ENCODE measurements at regions not wholly inside any gene's neighbourhood (a gene's known extent, or its start where the extent isn't known, plus 50 kb on each side); places are given as distances from the start of the nearest gene placed in this dataset.

DNA sequence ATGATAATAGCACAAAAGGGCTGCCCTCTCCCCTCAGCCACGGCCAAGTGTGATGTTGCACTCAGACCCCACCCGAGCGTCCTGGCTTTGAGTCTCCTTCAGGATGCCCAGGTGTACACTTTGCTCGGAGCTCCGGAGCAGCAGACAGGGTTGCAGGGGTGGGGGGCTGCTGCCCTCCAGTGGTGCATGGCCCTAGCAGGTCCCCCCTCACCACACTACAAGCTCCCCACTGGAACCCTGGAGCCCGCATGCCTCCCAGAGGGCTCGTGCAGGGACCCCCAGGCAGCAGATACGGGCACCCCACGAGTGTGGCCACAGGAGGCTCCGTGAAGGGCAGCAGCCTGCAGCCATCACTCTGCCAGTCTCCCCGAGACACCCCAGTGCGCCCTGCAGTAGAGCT is 69.9 kb upstream of the C14orf180 start:
- no peak for DNase-seq (ENCODE audit: low read depth)

DNA sequence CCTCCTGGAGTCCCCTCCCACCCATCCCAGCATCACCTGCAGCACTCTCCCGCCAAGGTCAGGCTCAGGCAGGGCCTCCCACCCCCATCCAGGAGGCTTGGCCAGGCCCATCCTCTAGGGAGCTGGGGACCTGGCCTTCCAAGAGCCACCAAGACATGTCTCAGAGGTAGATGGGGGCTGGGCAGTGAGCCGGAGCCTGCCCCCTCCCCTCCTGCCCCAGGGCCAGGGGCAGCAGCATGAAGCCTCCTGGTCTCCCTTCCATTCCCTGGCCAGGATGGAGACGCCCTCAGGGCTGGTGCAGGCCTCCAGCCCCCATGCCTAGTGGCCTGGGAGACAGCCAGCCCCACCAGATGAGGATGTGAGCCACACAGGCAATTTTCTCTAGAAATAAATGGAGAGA is 69.3 kb upstream of the C14orf180 start:
- DNase-seq (ENCODE audit: low read depth), result no peak

DNA sequence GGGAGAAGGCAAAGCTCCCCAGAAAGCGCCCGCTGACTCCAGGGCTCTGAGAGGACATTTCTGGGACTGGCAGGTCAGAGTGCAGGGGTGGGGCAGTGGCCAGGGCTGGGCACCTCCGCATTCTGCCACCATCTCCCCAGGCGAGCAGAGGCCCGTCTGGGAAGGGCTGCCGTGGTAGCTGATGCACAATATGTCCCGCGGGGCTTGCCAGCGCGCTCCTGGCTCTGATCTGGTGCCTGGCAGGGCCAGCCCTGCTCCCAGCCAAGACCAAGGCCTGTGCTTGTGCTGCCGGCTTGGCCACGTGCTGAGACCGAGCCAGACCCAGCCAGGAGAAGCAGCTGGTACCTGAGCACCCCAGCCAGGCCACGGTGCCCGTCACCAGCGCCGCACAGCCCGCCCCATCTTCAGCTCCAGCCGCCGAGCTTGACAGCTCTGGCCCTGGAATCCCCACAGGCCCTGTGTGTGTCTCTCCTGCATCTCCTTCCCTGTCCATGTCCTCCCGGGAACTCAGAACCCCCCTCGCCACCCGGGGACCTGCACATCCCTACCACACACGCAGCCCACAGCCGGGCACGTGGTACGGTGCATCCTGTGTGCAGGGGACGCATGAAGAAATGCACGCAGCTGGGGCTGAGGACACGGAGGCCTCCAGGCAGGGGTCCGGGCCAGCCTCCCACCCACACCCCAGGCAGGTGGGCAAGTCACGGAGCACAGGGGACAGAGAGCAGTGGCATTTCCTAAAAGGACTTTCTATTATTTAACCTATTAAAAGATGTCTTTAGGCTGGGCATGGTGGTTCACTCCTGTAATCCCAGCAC is 68.6 kb upstream of the C14orf180 start:
- no peak for DNase-seq (ENCODE audit: low read depth)

DNA sequence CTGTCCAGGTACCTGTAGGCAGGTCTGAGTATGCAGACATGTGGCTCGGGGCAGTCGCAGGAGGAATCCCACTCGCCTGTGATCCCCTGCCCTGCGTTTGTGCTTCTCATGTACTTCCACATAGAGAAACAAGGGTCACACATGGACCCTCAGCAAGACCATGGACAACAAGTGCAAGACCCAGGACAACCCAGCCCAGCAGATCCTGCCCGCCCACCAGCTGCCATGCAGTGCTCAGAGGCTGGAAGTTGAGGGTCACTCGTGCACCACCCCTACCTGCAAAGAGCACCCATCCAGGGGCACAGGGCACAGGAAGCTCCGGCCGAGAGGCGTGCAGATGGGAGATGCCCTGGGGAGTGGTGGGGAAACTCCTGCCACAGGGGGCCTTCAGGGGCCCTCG is 67.5 kb upstream of the C14orf180 start:
- no peak for DNase-seq (ENCODE audit: low read depth)

DNA sequence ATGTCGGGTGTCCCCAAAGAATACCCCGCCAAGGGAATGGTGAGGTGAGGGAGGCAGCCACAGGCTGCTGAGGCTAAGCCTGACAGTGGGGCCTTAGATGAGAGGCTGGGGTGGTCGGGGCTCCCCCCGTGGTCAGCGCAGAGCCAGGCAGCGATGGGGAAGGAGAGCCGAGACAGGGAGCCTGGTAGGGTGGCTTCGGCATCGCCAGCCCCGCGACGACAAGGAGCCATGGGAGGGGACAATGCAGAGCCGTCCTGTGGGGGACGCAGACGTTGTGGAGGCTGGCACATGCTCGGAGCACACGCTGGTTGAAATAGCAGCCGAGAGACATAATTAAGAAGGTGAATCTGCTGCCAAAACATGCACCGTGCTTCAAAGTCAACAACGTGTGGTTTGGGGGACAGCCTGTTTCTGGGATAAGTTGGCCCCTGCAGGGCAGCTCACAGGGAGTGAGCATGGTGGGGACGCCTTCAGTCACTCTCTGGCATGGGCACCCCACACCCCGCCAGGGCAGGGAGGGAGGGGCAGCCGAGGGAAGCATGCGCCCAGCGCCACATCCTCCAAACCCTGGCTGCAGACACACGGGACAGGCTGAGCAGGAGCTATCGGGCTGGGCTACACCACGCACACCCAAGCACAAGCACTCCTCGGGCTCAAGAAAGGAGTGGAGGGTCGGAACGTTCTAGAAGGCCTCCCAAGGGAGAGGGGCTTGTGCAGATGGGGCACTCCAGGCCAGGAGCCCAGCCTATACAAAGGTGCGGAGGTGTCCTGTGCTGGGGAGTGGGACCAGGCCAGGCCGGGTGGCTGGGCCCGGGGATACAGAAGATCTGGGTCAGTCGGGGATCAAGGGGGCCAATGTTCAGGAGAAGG is 66.6 kb upstream of the C14orf180 start:
- DNase-seq (ENCODE audit: low read depth), result no peak

DNA sequence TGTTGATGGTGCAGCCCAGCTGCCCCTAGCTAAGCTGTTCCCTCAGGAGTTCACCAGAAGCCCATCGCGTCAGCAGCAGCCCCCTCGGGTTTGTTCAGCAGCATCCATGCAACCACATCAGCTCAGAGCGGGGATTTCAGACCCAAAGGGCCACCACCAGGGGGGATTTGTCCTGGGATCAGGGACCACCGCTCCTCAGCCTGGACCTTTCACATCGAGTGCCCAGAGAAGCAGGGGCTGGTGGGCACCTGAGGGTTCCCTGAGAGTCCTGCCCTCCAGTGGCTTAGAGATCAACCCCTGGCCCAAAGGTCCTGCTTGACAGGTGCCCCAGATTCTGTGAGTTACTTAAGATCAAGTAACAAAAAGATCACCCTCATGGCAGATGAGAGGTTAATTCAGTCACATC is 65.9 kb upstream of the C14orf180 start:
- DNase-seq (ENCODE audit: low read depth), result no peak

DNA sequence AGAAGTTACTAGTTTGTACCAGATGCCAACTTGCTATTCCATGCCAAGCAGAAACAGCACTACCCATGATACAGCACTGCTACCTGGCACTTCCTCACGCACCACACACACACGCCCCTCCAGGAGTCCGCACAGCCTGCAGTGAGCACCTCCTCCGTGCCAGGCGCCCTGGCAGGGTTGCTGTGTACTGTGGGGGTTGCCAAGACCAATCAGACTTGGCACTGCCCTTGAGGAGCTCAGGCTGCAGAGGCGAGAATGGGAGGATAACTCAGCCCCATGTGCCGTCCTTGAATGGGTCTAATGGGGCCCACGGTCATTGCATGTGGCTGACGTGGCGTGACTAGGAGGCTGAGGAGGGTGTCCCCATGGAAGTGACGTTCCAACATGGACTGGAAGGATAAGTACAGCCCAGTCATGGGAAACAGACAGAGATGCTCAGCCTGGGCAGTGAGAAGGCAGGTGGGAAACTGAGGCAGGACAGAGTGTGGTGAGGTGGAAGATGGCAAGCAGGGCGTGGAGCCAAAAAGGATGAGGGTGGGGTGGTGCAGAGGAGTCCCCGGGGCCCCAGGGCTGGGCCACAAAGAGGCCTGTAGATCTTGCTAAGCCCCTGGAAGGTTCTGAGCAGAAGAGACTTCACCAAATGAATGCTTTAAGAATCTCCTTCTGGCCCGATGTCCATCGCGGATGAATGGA is 65.3 kb upstream of the C14orf180 start:
- no peak for DNase-seq (ENCODE audit: low read depth)

DNA sequence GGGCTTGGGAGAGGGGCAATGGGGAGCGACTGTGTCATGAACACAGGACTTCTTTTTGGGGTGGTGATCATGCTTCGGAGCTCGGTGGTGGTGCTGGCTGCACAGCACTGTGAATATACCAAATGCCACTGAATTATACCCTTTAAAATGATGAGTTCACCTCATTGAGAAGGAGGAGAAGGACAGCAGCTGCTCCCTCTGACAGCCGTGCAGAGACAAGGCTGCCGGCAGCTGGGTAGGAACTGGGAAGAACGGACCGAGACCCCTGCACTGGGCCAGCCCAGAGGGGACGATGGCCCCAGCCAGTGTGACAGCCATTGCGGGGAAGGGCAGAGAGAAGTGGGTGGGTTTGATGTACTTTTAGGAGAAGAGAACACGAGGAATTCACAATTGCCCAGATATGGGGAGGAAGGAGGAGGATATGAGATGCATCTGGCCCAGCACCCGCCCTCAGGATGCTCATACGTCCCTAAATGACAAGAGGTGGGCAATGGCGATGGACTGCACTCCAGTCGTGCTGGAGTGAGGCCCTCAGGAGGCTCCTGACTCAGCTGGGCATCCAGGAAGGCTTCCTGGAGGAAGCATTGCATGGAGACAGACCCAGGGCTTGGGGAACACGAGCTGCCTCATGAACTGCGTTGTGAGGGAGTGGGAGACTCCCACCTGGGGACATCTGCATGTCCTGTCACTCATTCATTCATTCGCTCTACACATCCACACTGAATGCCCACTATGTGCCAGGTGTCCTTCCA is 64.3 kb upstream of the C14orf180 start:
- no peak for DNase-seq (ENCODE audit: low read depth)

DNA sequence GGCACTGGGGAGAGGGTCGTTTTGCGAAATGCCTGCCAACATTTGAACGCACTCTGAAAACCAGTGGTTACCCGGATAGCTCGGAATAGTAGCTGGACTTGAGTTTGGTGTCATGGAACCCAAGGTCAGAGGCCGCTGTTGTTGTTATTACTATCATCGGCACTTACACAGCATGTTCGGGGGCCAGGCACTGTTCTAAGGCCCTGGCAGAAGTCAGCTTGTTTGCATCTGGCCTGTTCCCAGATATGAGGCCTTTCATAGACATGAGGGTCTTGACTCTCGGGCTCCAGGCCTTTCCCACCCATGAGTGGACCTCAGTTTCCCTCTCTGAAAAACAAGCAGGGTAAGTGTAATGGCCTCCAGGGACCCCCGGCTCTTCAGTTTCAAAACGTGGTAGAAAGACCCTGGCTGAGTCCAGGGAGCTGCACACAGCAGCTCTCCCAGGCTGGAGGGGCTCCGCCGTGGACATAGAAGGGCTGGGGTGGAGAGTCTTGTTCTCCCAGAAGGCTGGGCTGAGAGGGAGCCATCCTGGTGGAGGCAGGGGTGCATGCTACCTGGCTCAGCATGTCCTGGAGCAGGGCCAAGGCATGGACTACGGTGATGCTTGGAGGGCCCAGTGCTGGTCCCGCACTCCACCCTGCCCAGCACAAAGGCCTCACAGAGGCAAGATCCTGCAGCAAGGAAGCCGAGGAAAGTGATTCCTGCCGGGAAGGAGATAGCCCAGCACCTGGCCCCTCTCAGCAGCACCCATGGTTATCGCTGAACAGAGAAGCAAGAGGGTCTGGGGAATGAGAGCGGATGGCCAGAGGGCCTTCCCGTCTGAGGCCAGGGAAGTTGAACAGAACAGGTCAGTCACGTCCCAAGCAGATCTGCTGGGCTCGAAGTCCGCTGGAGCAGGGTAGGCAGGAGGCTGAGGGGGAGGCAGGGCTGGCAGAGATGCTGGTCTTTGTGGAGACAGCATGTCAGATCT is 63.5 kb upstream of the C14orf180 start:
- DNase-seq (ENCODE audit: low read depth), result no peak

DNA sequence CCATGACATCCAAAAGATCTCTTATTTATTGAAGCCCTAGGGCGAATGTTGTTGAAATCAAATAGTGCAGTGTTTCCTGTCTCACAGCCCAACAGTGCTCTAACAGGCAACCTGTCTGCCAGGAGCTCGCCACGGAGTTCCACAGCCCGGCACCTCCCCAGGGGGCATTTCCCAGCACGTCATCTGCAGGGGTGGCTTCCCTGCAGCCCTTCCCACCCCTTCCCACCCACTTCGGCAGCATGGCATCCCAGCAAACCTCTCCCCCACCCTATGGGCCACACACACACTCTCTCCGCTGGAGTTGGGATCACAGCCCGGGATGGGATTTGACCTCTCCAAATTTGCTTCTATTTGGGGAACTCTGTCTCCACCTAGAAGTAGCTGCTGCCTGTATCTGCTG is 62.7 kb upstream of the C14orf180 start:
- no peak for DNase-seq (ENCODE audit: low read depth)

DNA sequence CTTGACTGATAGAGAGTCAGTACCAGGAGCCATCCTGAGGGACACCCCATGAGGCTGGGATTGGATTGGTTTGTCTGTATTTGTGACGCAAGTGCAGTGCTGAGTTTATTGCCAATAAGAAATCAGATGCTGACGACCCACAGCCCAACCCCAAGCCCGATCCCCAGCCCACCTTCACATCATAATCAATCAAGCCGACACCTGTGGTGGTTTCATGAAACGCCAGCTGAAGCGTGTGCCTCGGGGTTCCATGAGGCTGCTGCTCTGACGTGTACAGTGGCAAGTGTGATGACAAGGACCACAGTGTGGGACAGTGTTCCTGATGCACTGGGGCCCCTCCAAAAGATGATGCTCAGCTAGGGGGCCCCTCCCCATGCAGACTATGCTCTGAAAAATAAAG is 62.1 kb upstream of the C14orf180 start:
- DNase-seq (ENCODE audit: low read depth), result no peak

DNA sequence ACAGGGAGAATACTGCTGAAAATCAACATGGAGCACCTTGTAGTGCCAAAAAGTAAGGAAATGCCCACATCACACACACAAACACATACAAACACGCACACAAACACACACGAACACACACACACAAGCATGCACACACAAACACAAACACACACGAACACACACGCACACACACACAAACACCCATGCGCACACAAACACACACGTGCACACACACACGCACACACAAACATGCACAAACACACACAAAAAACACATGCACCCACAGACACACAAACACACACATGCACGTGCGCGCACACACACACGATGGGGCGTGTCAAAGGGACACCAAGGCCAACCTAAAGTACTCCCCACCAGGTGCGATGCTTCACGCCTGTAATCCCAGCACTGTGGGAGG is 61.7 kb upstream of the C14orf180 start:
- no peak for DNase-seq (ENCODE audit: low read depth)

DNA sequence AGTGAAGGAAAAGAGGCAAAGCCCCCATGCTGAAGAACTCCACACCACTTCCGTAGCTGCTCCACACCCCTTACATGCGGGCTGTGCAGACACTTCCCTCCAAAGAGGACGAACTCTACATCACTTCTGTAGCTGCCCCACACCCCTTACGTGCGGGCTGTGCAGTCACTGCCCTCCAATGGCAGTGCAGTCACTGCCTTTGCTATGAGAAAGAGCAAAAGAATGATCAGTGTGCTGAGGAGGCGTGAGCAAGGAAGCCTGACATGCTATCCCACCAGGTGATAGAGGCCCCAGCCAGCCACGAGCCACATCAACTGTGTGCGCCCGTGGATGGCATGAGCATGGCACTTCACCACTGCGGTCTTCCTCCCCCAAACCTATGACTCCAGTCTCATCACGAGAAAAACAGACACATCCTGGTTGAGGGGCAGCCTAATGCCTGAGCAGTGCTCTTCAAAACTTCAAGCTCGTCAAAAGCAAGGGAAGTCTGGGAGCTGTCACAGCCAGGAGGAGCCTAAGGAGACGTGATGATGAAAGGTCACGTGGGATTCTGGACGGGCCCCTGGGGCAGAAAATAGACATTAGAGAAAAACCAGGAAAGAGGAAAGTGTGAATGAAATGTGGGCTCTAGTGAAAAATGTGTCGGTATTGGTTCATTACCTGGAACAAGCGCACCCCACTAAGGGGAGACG is 60.8 kb upstream of the C14orf180 start:
- DNase-seq (ENCODE audit: low read depth), result no peak

DNA sequence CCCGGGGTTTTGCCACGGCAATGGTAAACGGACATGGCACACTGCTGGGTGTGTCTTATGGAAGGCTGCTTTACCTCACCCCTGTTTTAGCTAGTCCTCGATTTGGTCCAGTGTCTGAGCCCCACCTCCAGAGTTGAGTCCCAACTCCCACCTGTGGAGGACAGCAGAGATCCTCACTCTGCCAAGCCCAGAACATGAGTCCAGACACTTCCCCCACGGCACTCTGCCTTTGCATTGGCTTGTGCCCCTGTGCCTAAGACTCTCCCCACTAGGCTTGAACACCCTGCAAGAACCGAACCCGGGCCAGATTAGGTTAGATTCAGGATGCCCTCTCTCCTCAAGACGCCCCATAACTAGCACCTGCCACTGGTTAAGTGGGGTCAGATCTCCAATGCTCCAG is 59.8 kb upstream of the C14orf180 start:
- DNase-seq (ENCODE audit: low read depth), result no peak

DNA sequence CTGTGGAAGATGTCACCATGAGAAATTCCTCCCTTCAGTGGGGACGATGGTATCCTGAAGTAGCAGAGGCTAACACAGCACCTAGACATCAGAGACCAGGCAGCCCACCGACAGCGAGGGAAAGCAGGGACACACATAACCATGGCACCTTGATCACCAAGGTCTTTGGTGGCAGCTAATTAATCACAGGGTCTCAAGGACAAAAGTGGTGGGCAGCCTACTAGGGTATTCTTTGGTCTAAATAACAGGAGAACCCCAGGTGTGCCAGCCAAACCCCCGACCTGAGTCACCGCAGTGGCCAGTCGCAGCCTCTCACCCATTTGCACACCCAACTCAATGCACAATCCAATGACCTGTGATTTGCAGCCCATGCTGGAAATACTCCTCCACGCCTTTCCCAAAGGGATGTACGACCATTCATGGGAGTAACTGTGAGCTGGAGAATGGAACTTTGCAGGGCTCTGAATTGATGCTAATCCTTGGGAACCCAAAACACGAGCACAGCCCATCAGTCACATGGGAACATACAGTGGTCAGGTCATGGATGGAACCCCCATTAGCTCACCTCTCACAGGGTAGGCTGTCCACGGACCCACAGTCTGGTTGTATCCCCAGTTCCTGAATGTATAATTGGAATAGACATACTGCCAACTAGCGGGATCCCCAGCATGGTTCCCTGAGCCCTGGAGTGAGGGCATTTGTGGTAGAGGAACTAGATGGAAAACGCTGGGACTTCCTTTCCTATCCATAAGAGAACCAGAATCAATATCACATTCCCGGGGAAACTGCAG is 58.7 kb upstream of the C14orf180 start:
- DNase-seq (ENCODE audit: low read depth), result no peak

DNA sequence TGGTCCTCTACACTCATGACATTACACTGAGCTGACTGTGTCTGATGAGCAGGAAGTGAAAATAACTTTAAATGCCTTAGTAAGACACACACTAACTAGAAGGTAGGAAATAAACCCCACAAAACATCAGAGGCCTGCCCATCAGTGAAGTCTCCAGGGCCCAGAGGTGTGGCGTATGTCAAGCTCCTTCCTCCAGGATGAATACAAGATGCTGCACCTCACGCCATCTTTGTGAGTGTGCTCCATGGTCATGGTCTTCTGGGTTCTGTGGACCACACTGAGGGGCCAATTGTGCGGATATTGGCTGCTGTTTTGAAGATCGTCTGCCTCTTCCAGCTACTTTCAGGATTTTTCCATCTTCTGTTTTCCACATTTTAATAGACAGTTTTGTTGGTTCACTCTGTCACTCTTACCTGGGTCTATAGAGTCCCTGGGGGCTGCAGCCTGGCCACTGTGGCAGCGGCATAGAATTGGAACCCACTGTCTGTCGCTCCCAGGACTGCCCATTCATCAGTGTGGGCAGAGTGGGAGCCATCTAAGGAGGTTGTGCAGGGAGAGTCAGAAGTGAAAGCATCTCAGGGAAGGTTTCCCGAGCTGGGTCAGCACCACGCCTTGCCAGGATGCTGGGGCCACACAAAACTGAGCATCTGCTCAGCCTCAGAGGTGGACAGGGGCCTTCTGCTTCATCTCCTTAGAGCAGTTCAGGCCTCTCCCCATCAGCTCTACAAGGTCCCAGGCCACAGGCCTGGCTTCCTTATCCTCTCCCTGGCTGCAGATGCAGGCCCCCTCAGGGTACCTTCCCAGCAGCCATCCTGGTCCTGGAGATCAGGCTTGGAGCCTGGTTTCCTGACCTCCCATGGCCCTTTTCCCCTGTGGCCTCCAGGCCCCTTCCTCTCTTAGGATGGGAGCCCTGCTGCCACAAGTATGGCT is 57.5 kb upstream of the C14orf180 start:
- no peak for DNase-seq (ENCODE audit: low read depth)

DNA sequence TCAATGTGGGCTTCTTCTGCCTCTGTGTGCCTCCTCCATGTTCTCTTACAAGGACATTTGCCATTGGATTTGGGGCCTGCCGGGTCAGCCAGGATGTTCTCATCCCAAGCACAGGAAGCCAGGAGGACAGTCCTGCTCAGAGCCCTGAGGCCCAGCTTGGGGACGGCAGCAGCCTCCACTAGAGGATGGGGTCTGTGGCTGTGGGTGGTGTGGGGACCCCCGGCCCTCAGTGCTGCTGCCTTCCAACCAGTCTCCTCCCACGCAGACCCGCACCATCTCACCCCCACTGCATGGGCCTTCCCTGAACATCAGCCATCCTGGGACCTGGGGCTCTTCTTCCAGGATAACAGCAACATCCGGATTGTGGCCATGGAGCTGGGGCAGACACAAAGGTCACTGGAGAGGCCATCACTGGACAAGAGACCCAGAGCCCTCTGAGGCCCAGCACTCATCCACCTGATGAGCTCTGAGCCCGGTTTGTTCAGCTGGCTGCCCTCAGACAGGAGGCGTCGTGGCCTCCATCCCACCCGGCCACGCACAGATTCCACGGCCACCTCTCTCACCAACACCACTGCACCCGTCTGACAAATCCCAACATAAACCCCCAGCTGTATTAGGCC is 56.5 kb upstream of the C14orf180 start:
- no peak for DNase-seq (ENCODE audit: low read depth)

Data from myocyte (in vitro differentiated cells).